ENCODE measurements at regions not wholly inside any gene's neighbourhood (a gene's known extent, or its start where the extent isn't known, plus 50 kb on each side); places are given as distances from the start of the nearest gene placed in this dataset.

GRCh38 chr7:85573844-85574243 is 387.0 kb upstream of the SEMA3D start:
- no peak for TF ChIP-seq CTCF (IDR thresholded peaks at IDR 0.05; ENCODE audit: insufficient read depth, low read depth, low read length)
- DNase-seq (ENCODE audit: low read depth) = no peak
- H3K4me3 ChIP-seq (ENCODE audit: low read depth, low read length) = no peak overlapping the region

DNA sequence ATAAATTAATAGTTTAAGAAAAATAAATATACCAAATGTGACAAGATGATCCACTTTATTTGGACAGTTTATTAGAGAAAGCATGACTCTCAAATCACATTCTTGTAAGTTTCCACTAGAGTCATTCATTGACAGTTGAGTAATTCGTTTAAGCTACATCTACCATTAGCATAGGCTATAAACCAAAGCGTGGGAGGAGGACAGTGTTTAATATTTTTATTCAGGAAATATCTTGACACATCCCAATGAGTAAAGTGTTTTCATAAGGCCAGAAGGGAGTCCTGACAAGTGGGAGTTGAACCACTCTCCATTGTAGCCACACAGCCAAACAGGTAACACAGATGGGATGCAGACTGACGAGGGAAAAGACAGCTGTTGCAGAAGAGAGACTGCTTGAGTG is 386.5 kb upstream of the SEMA3D start:
- peak; percentile 53 for DNase-seq (ENCODE audit: low read depth)
- no peak for TF ChIP-seq CTCF (IDR thresholded peaks at IDR 0.05; ENCODE audit: insufficient read depth, low read depth, low read length)
- no peak overlapping the region for H3K4me3 ChIP-seq (ENCODE audit: low read depth, low read length)

DNA sequence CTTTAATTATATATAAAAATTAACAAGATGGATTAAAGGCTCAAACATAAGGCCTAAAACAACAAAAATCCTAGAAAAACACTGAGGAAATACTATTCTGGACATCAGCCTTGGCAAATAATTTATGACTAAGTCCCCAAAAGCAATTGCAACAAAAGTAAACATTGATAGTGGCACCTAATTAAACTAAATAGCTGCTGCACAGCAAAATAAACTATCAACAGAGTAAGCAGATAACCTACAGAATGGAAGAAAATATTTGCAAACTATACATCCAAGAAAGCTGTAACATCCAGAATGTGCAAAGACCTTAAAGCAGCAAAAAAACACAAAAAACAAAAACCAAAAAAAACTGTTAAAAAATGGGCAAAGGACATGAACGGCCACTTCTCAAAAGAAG is 384.0 kb upstream of the SEMA3D start:
- H3K4me3 ChIP-seq (ENCODE audit: low read depth, low read length) = no peak overlapping the region
- no peak for DNase-seq (ENCODE audit: low read depth)
- TF ChIP-seq CTCF (IDR thresholded peaks at IDR 0.05; ENCODE audit: insufficient read depth, low read depth, low read length) = no peak

- no peak for DNase-seq (ENCODE audit: low read depth)
- TF ChIP-seq CTCF (IDR thresholded peaks at IDR 0.05; ENCODE audit: insufficient read depth, low read depth, low read length) = no peak
- no peak overlapping the region for H3K4me3 ChIP-seq (ENCODE audit: low read depth, low read length)
Observed at GRCh38 chr7:85567983-85568382, 381.1 kb upstream of the SEMA3D start.

DNA sequence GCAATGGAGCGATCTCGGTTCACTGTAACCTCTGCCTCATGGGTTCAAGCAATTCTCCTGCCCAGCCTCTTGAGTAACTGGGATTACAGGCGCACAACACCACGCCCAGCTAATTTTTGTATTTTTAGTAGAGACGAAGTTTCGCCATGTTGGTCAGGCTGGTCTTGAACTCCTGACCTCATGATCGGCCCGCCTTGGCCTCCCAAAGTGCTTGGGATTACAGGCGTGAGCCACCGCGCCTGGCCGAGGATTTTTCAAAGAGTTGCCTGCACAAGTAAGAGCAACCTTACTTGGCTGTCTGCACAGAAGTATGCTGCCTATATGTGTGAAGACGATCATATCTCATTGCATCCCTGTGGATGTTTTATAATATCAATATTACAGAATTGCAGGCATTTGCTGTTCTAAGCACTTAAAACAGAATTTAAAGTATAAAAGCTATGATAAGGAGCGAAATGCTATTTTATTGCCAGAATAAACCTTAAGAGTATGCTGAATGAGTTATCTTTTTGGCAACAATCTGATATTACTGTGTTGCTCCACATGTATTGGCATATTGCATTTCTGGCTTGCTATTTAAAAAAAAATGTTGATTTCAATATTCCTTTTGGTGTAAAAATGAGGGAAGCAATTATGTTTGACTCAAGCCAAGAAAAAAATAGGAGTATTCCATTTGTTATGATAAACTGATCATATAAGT is 379.4 kb upstream of the SEMA3D start:
- no peak for DNase-seq (ENCODE audit: low read depth)
- no peak for TF ChIP-seq CTCF (IDR thresholded peaks at IDR 0.05; ENCODE audit: insufficient read depth, low read depth, low read length)
- no peak overlapping the region for H3K4me3 ChIP-seq (ENCODE audit: low read depth, low read length)

DNA sequence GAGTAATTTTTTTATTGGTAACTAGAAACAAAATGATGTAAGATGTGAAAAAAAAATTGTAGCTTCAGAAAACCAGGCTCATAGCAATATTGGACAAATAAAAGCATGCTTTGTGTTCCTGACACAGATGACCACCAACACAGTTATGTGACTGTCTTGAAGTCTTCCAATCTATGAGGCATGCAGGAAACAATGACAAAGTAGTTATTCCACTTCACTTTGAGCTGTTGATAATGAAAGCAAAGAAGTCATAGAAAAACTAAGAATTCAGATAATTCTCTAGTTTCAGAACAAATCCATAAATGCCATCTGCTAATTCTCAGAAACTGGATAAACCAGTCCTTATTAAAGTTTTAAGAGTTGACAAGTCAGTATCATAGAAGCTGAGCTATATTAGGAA is 378.4 kb upstream of the SEMA3D start:
- DNase-seq (ENCODE audit: low read depth) = no peak
- TF ChIP-seq CTCF (IDR thresholded peaks at IDR 0.05; ENCODE audit: insufficient read depth, low read depth, low read length) = no peak
- H3K4me3 ChIP-seq (ENCODE audit: low read depth, low read length) = no peak overlapping the region

- no peak for TF ChIP-seq CTCF (IDR thresholded peaks at IDR 0.05; ENCODE audit: insufficient read depth, low read depth, low read length)
- DNase-seq (ENCODE audit: low read depth) = no peak
Observed at GRCh38 chr7:85564861-85565260, 378.0 kb upstream of the SEMA3D start.

More at GRCh38 chr7:85564861-85565260, 378.0 kb upstream of the SEMA3D start:
- H3K4me3 ChIP-seq (ENCODE audit: low read depth, low read length) = no peak overlapping the region

All from fibroblast of villous mesenchyme (primary cell).